Upper lobe of left lung (tissue), 4 donors: ENCODE measurements at regions not wholly inside any gene's neighbourhood (a gene's known extent, or its start where the extent isn't known, plus 50 kb on each side); places are given as distances from the start of the nearest gene placed in this dataset.

Experiments used
- EP300 ChIP-seq, 4 donors: sonication (generic); formaldehyde crosslinking; IDR thresholded peaks; one replicate each; pipeline ENCODE4 v1.5.1; 2017; ENCODE audit warnings: antibody characterized with exemption in 4 of 4, control low read depth in 2 of 4
- POLR2AphosphoS5 ChIP-seq, 2 donors: sonication (generic); formaldehyde crosslinking; IDR thresholded peaks; one replicate each; pipeline ENCODE4 v1.5.1; 2017; ENCODE audit warnings: antibody characterized with exemption in 2 of 2
- TF ChIP-seq, protein P1 (sequence below), 6 experiments: fragments of 450-650 bp in 4 of 6; fragments of 200-600 bp in 2 of 6; sonication (generic) in 2 of 6; IDR thresholded peaks; one replicate each; pipeline ENCODE4 v1.5.1; 2016 to 2019; ENCODE audit warnings: antibody characterized with exemption in 6 of 6

DNA sequence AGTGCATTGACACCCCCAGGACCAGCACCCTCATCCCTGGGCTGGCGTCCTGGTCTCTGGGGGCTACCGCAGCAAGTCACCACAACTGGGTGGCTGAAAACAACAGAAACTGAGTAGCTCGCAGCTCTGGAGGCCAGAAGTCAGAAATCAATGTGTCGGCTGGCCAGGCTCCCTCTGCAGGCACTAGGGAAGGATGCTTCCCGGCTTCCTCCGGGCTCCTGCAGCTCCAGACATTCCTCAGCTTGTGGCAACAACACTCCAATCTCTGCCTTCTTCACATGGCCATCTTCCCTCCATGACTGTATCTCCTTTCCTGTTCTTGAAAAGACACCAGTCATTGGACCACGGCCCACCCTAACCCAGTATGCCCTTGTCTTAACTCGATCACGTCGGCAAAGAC lies 224.2 kb downstream of the NPHP4 start:
- TF ChIP-seq, protein P1, sequence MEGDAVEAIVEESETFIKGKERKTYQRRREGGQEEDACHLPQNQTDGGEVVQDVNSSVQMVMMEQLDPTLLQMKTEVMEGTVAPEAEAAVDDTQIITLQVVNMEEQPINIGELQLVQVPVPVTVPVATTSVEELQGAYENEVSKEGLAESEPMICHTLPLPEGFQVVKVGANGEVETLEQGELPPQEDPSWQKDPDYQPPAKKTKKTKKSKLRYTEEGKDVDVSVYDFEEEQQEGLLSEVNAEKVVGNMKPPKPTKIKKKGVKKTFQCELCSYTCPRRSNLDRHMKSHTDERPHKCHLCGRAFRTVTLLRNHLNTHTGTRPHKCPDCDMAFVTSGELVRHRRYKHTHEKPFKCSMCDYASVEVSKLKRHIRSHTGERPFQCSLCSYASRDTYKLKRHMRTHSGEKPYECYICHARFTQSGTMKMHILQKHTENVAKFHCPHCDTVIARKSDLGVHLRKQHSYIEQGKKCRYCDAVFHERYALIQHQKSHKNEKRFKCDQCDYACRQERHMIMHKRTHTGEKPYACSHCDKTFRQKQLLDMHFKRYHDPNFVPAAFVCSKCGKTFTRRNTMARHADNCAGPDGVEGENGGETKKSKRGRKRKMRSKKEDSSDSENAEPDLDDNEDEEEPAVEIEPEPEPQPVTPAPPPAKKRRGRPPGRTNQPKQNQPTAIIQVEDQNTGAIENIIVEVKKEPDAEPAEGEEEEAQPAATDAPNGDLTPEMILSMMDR (IDR thresholded peaks at IDR 0.05), result no peak
- TF ChIP-seq EP300 (IDR thresholded peaks at IDR 0.05) (no peak), POLR2AphosphoS5 (IDR thresholded peaks at IDR 0.05) (no peak)
